ENCODE measurements at regions not wholly inside any gene's neighbourhood (a gene's known extent, or its start where the extent isn't known, plus 50 kb on each side); places are given as distances from the start of the nearest gene placed in this dataset.

- TF ChIP-seq, protein P1, sequence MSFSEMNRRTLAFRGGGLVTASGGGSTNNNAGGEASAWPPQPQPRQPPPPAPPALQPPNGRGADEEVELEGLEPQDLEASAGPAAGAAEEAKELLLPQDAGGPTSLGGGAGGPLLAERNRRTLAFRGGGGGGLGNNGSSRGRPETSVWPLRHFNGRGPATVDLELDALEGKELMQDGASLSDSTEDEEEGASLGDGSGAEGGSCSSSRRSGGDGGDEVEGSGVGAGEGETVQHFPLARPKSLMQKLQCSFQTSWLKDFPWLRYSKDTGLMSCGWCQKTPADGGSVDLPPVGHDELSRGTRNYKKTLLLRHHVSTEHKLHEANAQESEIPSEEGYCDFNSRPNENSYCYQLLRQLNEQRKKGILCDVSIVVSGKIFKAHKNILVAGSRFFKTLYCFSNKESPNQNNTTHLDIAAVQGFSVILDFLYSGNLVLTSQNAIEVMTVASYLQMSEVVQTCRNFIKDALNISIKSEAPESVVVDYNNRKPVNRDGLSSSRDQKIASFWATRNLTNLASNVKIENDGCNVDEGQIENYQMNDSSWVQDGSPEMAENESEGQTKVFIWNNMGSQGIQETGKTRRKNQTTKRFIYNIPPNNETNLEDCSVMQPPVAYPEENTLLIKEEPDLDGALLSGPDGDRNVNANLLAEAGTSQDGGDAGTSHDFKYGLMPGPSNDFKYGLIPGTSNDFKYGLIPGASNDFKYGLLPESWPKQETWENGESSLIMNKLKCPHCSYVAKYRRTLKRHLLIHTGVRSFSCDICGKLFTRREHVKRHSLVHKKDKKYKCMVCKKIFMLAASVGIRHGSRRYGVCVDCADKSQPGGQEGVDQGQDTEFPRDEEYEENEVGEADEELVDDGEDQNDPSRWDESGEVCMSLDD (tag by site-specific recombination; IDR thresholded peaks at IDR 0.05), result no peak
- no peak for TF ChIP-seq KLF9 (tag by site-specific recombination; IDR thresholded peaks at IDR 0.05; ENCODE audit: low read depth)
- TF ChIP-seq ZNF394 (tag by site-specific recombination; IDR thresholded peaks at IDR 0.05; ENCODE audit: borderline replicate concordance), result no peak
- TF ChIP-seq, protein P2, sequence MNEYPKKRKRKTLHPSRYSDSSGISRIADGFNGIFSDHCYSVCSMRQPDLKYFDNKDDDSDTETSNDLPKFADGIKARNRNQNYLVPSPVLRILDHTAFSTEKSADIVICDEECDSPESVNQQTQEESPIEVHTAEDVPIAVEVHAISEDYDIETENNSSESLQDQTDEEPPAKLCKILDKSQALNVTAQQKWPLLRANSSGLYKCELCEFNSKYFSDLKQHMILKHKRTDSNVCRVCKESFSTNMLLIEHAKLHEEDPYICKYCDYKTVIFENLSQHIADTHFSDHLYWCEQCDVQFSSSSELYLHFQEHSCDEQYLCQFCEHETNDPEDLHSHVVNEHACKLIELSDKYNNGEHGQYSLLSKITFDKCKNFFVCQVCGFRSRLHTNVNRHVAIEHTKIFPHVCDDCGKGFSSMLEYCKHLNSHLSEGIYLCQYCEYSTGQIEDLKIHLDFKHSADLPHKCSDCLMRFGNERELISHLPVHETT (tag by site-specific recombination; IDR thresholded peaks at IDR 0.05), result no peak
- TF ChIP-seq, protein P3, sequence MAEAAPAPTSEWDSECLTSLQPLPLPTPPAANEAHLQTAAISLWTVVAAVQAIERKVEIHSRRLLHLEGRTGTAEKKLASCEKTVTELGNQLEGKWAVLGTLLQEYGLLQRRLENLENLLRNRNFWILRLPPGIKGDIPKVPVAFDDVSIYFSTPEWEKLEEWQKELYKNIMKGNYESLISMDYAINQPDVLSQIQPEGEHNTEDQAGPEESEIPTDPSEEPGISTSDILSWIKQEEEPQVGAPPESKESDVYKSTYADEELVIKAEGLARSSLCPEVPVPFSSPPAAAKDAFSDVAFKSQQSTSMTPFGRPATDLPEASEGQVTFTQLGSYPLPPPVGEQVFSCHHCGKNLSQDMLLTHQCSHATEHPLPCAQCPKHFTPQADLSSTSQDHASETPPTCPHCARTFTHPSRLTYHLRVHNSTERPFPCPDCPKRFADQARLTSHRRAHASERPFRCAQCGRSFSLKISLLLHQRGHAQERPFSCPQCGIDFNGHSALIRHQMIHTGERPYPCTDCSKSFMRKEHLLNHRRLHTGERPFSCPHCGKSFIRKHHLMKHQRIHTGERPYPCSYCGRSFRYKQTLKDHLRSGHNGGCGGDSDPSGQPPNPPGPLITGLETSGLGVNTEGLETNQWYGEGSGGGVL (tag by site-specific recombination; IDR thresholded peaks at IDR 0.05), result no peak
- TF ChIP-seq ZNF221 (tag by site-specific recombination; IDR thresholded peaks at IDR 0.05; ENCODE audit: borderline replicate concordance), result no peak
- no peak for TF ChIP-seq ZEB2 (tag by site-specific recombination; IDR thresholded peaks at IDR 0.05)
- TF ChIP-seq, protein P4, sequence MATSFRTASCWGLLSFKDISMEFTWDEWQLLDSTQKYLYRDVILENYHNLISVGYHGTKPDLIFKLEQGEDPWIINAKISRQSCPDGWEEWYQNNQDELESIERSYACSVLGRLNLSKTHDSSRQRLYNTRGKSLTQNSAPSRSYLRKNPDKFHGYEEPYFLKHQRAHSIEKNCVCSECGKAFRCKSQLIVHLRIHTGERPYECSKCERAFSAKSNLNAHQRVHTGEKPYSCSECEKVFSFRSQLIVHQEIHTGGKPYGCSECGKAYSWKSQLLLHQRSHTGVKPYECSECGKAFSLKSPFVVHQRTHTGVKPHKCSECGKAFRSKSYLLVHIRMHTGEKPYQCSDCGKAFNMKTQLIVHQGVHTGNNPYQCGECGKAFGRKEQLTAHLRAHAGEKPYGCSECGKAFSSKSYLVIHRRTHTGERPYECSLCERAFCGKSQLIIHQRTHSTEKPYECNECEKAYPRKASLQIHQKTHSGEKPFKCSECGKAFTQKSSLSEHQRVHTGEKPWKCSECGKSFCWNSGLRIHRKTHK (tag by site-specific recombination; IDR thresholded peaks at IDR 0.05), result no peak
- TF ChIP-seq, protein P5, sequence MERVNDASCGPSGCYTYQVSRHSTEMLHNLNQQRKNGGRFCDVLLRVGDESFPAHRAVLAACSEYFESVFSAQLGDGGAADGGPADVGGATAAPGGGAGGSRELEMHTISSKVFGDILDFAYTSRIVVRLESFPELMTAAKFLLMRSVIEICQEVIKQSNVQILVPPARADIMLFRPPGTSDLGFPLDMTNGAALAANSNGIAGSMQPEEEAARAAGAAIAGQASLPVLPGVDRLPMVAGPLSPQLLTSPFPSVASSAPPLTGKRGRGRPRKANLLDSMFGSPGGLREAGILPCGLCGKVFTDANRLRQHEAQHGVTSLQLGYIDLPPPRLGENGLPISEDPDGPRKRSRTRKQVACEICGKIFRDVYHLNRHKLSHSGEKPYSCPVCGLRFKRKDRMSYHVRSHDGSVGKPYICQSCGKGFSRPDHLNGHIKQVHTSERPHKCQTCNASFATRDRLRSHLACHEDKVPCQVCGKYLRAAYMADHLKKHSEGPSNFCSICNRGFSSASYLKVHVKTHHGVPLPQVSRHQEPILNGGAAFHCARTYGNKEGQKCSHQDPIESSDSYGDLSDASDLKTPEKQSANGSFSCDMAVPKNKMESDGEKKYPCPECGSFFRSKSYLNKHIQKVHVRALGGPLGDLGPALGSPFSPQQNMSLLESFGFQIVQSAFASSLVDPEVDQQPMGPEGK (tag by site-specific recombination; IDR thresholded peaks at IDR 0.05), result no peak
- no peak for TF ChIP-seq ZNF404 (tag by site-specific recombination; IDR thresholded peaks at IDR 0.05)
- TF ChIP-seq ZNF239 (tag by site-specific recombination; IDR thresholded peaks at IDR 0.05), result no peak
Measured at GRCh38 chr13:57843521-57843920, 212.0 kb downstream of the PCDH17 start (continued).

- TF ChIP-seq ZNF707 (tag by site-specific recombination; IDR thresholded peaks at IDR 0.05) (peak; percentile 87), ZNF555 (tag by site-specific recombination; conservative IDR thresholded peaks at IDR 0.05) (no peak)
- ChIA-PET POLR2A (no interaction called here), CTCF (no interaction called here)
- H3K36me3 ChIP-seq (ENCODE audit: control insufficient read depth in 2 of 2, insufficient read depth in 1 of 2, low read length in 2 of 2), result no peaks in the 10 kb centered on the region
- H3K4me3 ChIP-seq (ENCODE audit: low read depth, low read length), result no peak overlapping the region
- H3K27ac ChIP-seq (ENCODE audit: extremely low read depth, low read depth, low read length), result no peak overlapping the region
- H3K4me1 ChIP-seq (ENCODE audit: control insufficient read depth, insufficient read depth, low read length), result no peaks in the 10 kb centered on the region
- no peaks in the 10 kb centered on the region for H3K9me3 ChIP-seq (ENCODE audit: control insufficient read depth, insufficient read depth, low read depth, low read length)
Measured at GRCh38 chr13:57846600-57847173, 215.1 kb downstream of the PCDH17 start.

All from HEK293 (cell line).